CD4-positive, alpha-beta T cell treated with Interleukin-10 for 1 hour (primary cell): ENCODE measurements at regions not wholly inside any gene's neighbourhood (a gene's known extent, or its start where the extent isn't known, plus 50 kb on each side); places are given as distances from the start of the nearest gene placed in this dataset.

Source experiments
- DNase-seq: peaks from one replicate; pipeline ENCODE4 v3.0.0-alpha.2; 2020

DNA sequence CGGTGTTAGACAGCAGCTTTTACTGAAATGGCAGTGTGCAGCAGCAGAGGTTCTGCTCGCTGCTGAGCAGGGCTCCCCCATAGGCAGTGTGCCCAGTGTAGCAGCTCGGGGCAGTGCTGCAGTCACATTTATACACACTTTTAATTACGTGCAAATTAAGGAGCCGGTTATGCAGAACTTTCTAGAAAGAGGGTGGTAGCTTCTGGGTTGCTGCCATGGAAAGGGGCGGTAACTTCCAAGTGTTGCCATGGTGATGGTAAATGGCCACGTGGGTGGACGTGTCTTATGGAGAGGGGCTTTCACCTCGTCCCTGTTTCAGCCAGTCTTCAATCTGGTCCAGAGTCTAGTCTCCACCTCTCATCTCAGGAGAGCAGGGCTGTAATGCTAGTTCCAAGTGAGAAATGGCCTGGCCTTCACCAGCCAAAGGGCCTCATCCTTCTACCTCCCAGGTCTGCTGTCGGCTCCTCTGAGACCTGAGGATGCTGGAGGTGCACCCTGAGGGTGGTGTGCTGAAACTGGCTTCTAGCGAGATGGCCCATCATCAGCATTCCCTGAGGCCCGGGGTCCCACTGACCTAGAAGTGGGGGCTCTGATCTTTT is 180.5 kb upstream of the PMEPA1 start:
- DNase-seq = no peak

- no peak for DNase-seq
Measured at GRCh38 chr20:57888591-57888990, 178.8 kb upstream of the PMEPA1 start.

DNA sequence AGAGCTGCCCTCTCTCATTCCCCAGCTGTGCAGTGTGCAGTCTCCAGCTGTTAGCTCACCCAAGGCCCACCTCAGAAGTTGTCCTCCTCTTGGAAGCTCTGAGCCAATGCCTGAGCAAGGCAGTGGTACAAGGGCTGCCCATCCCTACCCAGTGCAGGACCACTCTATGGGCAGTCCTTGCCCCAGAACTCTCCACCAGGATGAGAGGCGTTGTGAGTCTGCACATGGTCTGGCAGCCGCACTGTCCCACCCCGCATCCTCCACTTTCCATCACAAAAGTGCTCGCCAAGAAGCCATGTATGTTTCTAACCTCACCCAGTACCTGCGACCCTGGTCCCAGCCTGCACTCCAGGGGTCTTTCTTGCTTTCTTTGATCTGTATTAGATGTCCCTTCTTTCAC is 175.1 kb upstream of the PMEPA1 start:
- DNase-seq = no peak

- DNase-seq = no peak
Measured at GRCh38 chr20:57883761-57884160, 173.9 kb upstream of the PMEPA1 start.

DNA sequence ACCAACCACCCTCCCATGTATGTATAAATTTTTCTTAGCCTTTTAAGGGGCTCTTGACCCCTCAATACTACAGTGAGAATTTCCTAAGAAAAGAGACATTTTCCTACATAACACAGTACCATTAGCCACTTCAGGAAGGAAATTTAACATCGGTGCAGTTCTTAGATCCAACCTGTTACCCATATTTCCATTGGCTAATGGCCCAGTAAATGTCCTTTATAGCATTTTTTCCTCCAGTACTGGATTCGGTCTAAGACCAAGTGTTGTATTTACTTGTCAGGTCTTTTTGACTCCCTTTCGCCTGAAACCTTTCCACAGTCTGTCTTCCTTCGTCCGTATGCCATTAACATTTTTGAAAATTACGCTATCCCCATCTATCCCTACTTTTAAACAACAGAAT is 173.4 kb upstream of the PMEPA1 start:
- no peak for DNase-seq

- no peak for DNase-seq
Measured at GRCh38 chr20:57882451-57883161, 172.8 kb upstream of the PMEPA1 start.

DNA sequence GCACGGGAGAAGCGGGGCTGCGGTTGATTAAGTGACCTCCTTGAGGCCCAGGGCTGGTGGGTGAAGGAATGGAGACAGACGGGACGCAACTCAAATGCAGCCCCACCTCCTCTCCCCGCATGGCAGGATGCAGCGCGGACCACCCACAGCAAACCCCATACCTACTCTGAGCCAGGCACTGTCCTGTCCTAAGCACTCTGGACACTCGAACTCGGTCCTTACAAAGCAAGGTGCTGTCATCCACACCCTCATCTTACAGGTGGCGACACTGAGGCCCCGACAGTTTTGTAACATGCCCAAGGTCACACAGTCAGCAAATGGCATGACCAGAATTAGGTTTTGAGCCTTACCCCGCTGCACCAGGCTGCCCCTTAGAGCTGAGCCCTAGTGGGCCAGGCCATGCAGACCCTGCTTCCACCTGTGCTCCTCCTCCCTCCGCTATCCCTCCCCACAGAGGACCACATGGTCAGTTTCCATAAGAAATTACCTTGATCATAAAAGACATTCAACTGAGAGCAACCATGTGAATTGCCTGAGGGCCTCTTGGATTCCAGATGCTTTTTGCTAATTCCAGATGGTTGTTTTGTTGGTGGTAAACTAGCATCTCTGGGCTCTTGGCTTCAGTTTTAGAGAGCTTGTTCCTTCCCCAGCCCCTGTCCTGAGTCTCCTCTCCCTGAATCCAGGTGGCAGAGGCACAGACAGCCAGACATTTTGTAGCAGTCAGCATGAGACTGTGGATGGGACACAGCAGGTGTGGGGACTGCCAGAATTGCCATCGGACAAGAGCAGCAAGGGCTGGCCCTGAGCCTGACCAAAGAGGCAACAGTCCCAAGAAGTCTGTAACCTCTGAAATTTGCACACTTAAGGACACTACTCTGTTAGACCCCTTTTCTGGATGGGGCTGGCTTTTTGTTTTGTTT is 171.9 kb upstream of the PMEPA1 start:
- no peak for DNase-seq

- no peak for DNase-seq
Measured at GRCh38 chr20:57880571-57880892, 170.7 kb upstream of the PMEPA1 start.

DNA sequence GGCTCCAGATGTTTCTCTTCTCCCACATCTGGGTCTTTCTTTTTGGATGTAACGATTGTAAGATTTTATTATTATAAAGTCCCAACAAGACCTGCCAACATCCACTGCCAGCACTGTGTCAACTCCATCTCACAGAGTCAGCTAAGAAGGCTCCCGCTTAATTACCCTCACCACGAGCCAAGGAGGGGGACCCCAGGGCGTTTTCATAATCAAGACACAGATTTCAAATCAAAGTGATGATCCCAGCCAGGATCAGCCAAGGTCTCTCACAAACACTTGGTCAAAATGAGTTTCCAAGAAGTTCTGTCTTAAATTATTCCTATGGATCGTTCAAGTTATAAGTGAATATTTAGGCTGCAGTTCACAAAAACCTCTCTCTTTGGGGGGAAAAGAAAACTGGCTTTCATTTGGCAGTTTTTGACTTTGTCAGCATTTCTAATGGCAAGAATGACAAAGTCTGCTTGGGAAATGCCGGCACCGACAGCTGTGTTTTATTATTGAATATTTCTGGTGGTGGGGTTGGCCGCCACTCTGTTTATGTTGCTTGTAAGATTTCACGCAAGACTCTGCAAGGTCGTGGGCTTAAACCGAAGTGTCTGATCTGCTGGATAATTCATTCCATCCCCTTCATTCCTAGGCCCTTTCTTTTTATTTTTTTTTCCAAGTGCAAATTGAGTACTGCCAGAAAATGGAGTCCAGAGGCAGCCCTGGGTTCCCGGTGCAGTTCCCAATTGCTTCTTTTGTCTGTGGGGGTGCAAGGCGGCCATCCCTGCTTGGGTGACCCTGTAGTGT is 170.2 kb upstream of the PMEPA1 start:
- DNase-seq = no peak

DNA sequence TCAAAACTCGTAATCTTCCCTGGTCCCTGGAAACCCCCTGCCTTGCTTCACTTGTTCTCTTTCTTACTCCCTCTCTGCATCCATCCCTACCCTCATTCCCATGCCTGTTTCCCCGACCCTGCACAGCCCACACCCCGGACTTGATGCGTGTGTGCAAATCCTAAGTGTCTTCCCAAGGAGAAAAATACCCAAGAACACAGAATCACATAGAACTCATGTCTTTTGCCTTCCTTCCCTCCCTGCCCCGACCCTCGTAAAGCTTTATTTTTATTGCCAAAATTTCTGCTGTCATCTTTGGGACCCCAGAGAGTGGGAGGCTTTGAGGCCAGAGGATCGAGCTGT is 169.6 kb upstream of the PMEPA1 start:
- no peak for DNase-seq

- DNase-seq = no peak
Measured at GRCh38 chr20:57878786-57879424, 169.1 kb upstream of the PMEPA1 start.

- DNase-seq = no peak
Measured at GRCh38 chr20:57877995-57878394, 168.2 kb upstream of the PMEPA1 start.

DNA sequence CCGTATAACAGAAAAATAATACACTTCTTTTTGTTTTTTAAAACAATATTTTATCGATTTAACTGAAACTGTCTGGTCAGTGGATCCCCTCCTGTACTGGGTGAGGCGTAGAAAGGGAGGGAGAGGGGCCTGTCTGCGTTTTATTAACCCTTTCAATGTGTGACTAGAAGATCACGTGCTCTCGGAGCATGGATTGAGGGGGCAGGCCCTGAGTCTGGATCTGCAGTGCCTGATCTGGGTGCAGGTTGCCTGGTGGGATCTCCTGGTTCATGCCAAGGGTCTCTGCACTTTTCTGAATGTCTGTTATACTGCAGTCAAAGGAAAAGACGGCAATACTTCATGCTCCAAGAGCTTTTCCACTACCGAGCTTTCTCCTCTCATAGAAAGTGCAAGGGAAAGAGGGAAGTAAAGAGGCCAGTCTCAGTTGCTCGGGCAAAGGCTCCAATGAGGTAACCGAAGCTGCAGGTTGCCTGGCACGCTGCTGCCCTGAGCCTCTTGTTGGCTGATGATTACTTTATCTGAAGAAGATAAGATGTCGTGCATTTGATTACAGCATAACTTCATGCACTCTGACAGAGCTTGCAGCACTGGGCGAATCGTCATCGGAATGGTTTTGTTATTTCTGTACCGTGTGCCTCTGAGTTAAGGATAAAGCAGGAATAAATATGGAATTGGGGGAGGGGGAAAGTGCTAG is 167.5 kb upstream of the PMEPA1 start:
- DNase-seq = no peak

- no peak for DNase-seq
Measured at GRCh38 chr20:57876163-57876562, 166.3 kb upstream of the PMEPA1 start.

GRCh38 chr20:57874141-57874540 is 164.3 kb upstream of the PMEPA1 start:
- no peak for DNase-seq

GRCh38 chr20:57872816-57873409 is 163.1 kb upstream of the PMEPA1 start:
- DNase-seq = no peak

DNA sequence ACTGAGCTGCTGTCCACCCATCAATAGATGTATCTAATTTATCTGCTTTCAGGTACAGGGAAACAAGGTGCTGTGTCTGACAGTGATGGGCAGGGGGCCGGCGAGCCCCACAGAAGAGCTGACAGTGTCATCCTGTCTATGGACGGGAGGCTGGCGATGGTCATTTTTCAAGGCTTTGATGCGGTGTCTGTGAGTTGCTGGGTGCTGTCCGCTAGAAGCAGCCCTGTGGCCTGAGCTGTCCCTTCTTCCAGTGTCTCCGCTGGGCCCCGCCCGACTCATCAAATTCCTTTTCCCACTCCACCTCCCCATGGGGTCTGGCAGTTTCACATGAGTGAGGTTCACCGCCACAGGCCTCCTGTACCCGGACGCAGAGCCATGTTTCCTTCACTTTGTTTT is 161.4 kb upstream of the PMEPA1 start:
- DNase-seq = no peak

- DNase-seq = no peak
Measured at GRCh38 chr20:57870597-57871236, 160.9 kb upstream of the PMEPA1 start.

DNA sequence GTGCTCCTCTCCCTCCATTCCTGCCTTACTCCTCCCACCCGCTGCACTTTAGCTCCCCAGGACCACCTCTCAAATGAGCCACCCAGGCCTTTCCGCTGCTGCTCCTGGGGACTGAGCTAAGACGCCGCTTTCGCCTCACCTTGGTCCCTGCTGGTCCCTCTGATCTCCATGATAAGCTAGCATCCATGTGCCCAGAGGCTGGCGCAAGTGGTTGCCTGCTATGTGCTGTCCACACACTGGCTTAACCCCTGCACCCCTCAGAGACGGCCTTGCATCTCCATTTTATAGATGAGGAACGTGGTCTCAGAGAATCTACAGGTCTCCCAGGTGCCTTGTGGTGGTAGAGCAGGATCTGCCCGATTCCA is 160.1 kb upstream of the PMEPA1 start:
- no peak for DNase-seq

DNA sequence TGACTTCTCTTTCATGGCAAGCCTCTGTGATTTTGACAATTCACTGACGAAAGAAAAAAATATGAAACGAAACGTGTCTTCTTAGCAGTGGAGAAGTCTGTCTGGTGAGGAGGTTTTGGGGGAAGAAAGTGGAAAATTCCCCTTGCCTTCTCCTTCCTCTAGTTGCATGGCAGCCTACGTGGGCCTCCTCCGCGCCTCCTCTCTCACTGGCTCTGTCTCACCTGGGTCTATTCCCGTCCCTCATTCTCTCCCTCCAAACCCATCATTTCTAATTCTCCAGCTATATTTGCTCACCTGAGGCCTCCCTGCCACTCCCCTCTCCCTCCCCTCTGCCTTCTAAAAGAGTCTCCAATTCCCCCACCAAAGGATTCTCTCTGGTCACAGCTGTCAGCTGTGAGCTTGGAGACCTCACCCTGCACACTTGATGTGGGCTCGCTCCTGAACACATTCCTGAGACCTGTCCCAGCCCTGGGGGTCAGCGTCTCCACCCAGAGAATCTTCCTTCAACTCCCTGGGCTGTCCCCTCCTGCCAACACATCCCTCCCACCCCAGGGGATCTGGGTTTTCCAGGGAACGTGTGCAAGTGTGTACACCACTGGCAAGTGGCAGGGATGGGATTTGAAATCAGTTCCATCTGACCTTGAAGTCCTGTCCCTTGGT is 159.6 kb upstream of the PMEPA1 start:
- DNase-seq = no peak

- no peak for DNase-seq
Measured at GRCh38 chr20:57868310-57868709, 158.5 kb upstream of the PMEPA1 start.
